CD14-positive monocyte (primary cell): ENCODE measurements at regions not wholly inside any gene's neighbourhood (a gene's known extent, or its start where the extent isn't known, plus 50 kb on each side); places are given as distances from the start of the nearest gene placed in this dataset.

Source experiments
- DNase-seq, 3 donors: peaks; one replicate each; pipeline ENCODE4 v3.0.0-alpha.2; 2011 to 2022
- H2AFZ ChIP-seq: 2 replicates; pipeline ENCODE4 v1.6.0; 2012; ENCODE audit warnings: mild to moderate bottlenecking, low read depth, low read length, inconsistent platforms; ENCODE audit not compliant: insufficient read depth, poor library complexity, severe bottlenecking
- H3K27ac ChIP-seq, 2 donors: 1 replicate in 1 of 2; 2 replicates in 1 of 2; pipeline ENCODE4 v1.5.1; 2012 to 2013; ENCODE audit warnings: low read length in 2 of 2, control low read depth in 1 of 2, inconsistent platforms in 1 of 2, low read depth in 1 of 2, mild to moderate bottlenecking in 1 of 2
- H3K27me3 ChIP-seq, 2 donors: one replicate each; pipeline versions ENCODE4 v1.6.0 to v1.6.1; 2011 to 2013; ENCODE audit warnings: low read length in 2 of 2; ENCODE audit not compliant: control insufficient read depth in 2 of 2, insufficient read depth in 2 of 2
- H3K36me3 ChIP-seq, 2 donors: replicated peaks in 1 of 2; 1 replicate in 1 of 2; 2 replicates in 1 of 2; pipeline versions ENCODE4 v1.5.1 to v1.6.1; 2012 to 2013; ENCODE audit warnings: low read length in 2 of 2, control low read depth in 1 of 2, inconsistent platforms in 1 of 2, mild to moderate bottlenecking in 1 of 2; ENCODE audit not compliant: insufficient read depth in 2 of 2, control insufficient read depth in 1 of 2
- H3K4me1 ChIP-seq, 2 donors: 1 replicate in 1 of 2; 2 replicates in 1 of 2; pipeline versions ENCODE4 v1.5.1 to v1.6.1; 2012 to 2013; ENCODE audit warnings: low read length in 2 of 2, control low read depth in 1 of 2, inconsistent platforms in 1 of 2, mild to moderate bottlenecking in 1 of 2, moderate library complexity in 1 of 2; ENCODE audit not compliant: insufficient read depth in 2 of 2, control insufficient read depth in 1 of 2
- H3K4me2 ChIP-seq: replicated peaks from 2 replicates; pipeline ENCODE3; 2012; ENCODE audit warnings: low read length, moderate library complexity, mild to moderate bottlenecking; ENCODE audit not compliant: poor library complexity, severe bottlenecking; ENCODE audit errors: extremely low read depth
- H3K4me3 ChIP-seq, 3 experiments: fragments of 200-600 bp in 1 of 3; sonication (generic) in 1 of 3; replicated peaks in 1 of 3; 1 replicate in 2 of 3; 2 replicates in 1 of 3; pipeline ENCODE4 v1.5.1; 2011 to 2013; ENCODE audit warnings: low read length in 3 of 3, mild to moderate bottlenecking in 3 of 3, control low read depth in 2 of 3, low read depth in 2 of 3, inconsistent platforms in 1 of 3, moderate library complexity in 1 of 3
- H3K79me2 ChIP-seq: 2 replicates; pipeline ENCODE4 v1.6.0; 2012; ENCODE audit warnings: mild to moderate bottlenecking, control low read depth, inconsistent platforms, low read length, moderate library complexity; ENCODE audit not compliant: insufficient read depth
- H3K9ac ChIP-seq: 2 replicates; pipeline ENCODE4 v1.6.0; 2017; ENCODE audit warnings: low read length, mild to moderate bottlenecking; ENCODE audit not compliant: insufficient read depth, poor library complexity, severe bottlenecking
- H3K9me3 ChIP-seq, 2 donors: replicated peaks in 1 of 2; 1 replicate in 1 of 2; 2 replicates in 1 of 2; pipeline versions ENCODE4 v1.5.1 to v1.6.1; 2012 to 2013; ENCODE audit warnings: low read length in 2 of 2, control low read depth in 1 of 2; ENCODE audit not compliant: control insufficient read depth in 1 of 2, insufficient read depth in 1 of 2
- H4K20me1 ChIP-seq: 2 replicates; pipeline ENCODE4 v1.6.0; 2012; ENCODE audit warnings: mild to moderate bottlenecking, low read length, control low read depth, moderate library complexity; ENCODE audit not compliant: insufficient read depth
- H3K27ac Mint-ChIP-seq, 7 donors: one replicate each; pipeline ENCODE4 v1.8.0; 2020; ENCODE audit warnings: mild to moderate bottlenecking in 7 of 7, mixed read lengths in 7 of 7, moderate library complexity in 6 of 7, inconsistent platforms in 2 of 7
- H3K27me3 Mint-ChIP-seq, 3 donors: one replicate each; pipeline ENCODE4 v1.8.0; 2021 to 2022; ENCODE audit warnings: low read depth in 3 of 3, mild to moderate bottlenecking in 3 of 3, mixed read lengths in 3 of 3, moderate library complexity in 3 of 3, inconsistent platforms in 1 of 3
- H3K36me3 Mint-ChIP-seq, 2 donors: one replicate each; pipeline ENCODE4 v1.8.0; 2020; ENCODE audit warnings: mixed read lengths in 2 of 2, inconsistent platforms in 1 of 2, mild to moderate bottlenecking in 1 of 2
- H3K4me1 Mint-ChIP-seq: one replicate; pipeline ENCODE4 v1.8.0; 2020; ENCODE audit warnings: mild to moderate bottlenecking, mixed read lengths
- H3K4me3 Mint-ChIP-seq, 2 donors: one replicate each; pipeline ENCODE4 v1.8.0; 2020; ENCODE audit warnings: mild to moderate bottlenecking in 2 of 2, mixed read lengths in 2 of 2, moderate library complexity in 1 of 2
- H3K9me3 Mint-ChIP-seq, 7 donors: one replicate each; pipeline ENCODE4 v1.8.0; 2020 to 2022; ENCODE audit warnings: mixed read lengths in 7 of 7, mild to moderate bottlenecking in 6 of 7, moderate library complexity in 6 of 7, inconsistent platforms in 2 of 7
- CTCF ChIP-seq: fragments of 200-600 bp; IDR thresholded peaks from one replicate; pipeline ENCODE4 v1.8.0; 2022; ENCODE audit warnings: antibody characterized with exemption, mild to moderate bottlenecking
- WGBS: methylation state at CpG from one replicate; pipeline ENCODE4 v1.1.5; 2013; ENCODE audit warnings: missing lambda C conversion rate; ENCODE audit not compliant: insufficient coverage; 5-methylcytosine and 5-hydroxymethylcytosine counted together
- intact Hi-C, 2 donors: fragments of 100-400 bp; cut with micrococcal nuclease; formaldehyde crosslinking; loops; one replicate each; pipeline versions ENCODE4 v1.15.0 to v1.15.1; 2023

- Histone ChIP-seq H3K9me3 (no peaks in the 10 kb centered on the region), H3K4me2 (no peak overlapping the region), H3K79me2 (peaks cover 91% of the 10 kb centered on the region), H3K9ac (no peak overlapping the region), H3K4me1 (peaks cover 41 to 50% of the 10 kb centered on the region in 2 donors), H3K4me3 (no peak overlapping the region), H3K36me3 (no peaks in the 10 kb centered on the region), H3K27me3 (no peaks in the 10 kb centered on the region), H2AFZ (no peak overlapping the region), H4K20me1 (no peaks in the 10 kb centered on the region), H3K27ac (no peak overlapping the region)
- Mint-ChIP-seq H3K27me3 (peaks cover 0 to 2% (median 1%) of the 10 kb centered on the region in 3 donors), H3K27ac (peak overlapping the region in 2 of 7 donors; percentile 63 to 80), H3K9me3 (no peaks in the 10 kb centered on the region), H3K4me1 (peaks cover 73% of the 10 kb centered on the region), H3K36me3 (peaks cover 49 to 56% of the 10 kb centered on the region in 2 donors), H3K4me3 (no peak overlapping the region)
- no peak for DNase-seq
- intact Hi-C loops, result no loop called here
- TF ChIP-seq CTCF, result no peak
- WGBS, result 100% methylated on average over 3 of the region's 3 CpGs
Measured at GRCh38 chr14:71343724-71344123, 436.5 kb downstream of the PCNX1 start.

- Mint-ChIP-seq H3K27ac (peak overlapping the region in 2 of 7 donors; percentile 55 to 78), H3K27me3 (peaks cover 0 to 2% (median 1%) of the 10 kb centered on the region in 3 donors), H3K4me3 (no peak overlapping the region), H3K36me3 (peaks cover 56 to 62% of the 10 kb centered on the region in 2 donors), H3K4me1 (peaks cover 72% of the 10 kb centered on the region), H3K9me3 (no peaks in the 10 kb centered on the region)
- peak overlapping the region in 1 of 2 donors; percentile 15 for H3K27ac ChIP-seq
- H3K4me1 ChIP-seq, result peaks cover 33 to 42% of the 10 kb centered on the region in 2 donors
- no peak overlapping the region for H3K4me3 ChIP-seq
- DNase-seq, result no peak
- H3K9ac ChIP-seq, result no peak overlapping the region
- H3K4me2 ChIP-seq, result no peak overlapping the region
- no peaks in the 10 kb centered on the region for H3K27me3 ChIP-seq
- H3K79me2 ChIP-seq, result peaks cover 91% of the 10 kb centered on the region
- H3K36me3 ChIP-seq, result no peaks in the 10 kb centered on the region
- H2AFZ ChIP-seq, result no peak overlapping the region
- H3K9me3 ChIP-seq, result no peaks in the 10 kb centered on the region
- intact Hi-C loops, result no loop called here
- TF ChIP-seq CTCF, result no peak
- WGBS, result 93% methylated on average over 8 of the region's 8 CpGs
- no peaks in the 10 kb centered on the region for H4K20me1 ChIP-seq
Measured at GRCh38 chr14:71344506-71344905, 437.2 kb downstream of the PCNX1 start.
